GM19468 (cell line): ENCODE measurements at regions not wholly inside any gene's neighbourhood (a gene's known extent, or its start where the extent isn't known, plus 50 kb on each side); places are given as distances from the start of the nearest gene placed in this dataset.

Source experiments
- ATAC-seq: cut with Tn5 transposase; IDR thresholded peaks from one replicate; pipeline ENCODE4 v1.9.1; 2021; ENCODE audit warnings: mild to moderate bottlenecking, moderate library complexity, moderate number of reproducible peaks; ENCODE audit not compliant: unreplicated experiment; ENCODE audit errors: extremely low read depth

GRCh38 chr7:155198901-155199845 lies 98.5 kb upstream of the INSIG1 start:
- no peak for ATAC-seq

GRCh38 chr7:155201325-155202087 lies 96.2 kb upstream of the INSIG1 start:
- no peak for ATAC-seq

DNA sequence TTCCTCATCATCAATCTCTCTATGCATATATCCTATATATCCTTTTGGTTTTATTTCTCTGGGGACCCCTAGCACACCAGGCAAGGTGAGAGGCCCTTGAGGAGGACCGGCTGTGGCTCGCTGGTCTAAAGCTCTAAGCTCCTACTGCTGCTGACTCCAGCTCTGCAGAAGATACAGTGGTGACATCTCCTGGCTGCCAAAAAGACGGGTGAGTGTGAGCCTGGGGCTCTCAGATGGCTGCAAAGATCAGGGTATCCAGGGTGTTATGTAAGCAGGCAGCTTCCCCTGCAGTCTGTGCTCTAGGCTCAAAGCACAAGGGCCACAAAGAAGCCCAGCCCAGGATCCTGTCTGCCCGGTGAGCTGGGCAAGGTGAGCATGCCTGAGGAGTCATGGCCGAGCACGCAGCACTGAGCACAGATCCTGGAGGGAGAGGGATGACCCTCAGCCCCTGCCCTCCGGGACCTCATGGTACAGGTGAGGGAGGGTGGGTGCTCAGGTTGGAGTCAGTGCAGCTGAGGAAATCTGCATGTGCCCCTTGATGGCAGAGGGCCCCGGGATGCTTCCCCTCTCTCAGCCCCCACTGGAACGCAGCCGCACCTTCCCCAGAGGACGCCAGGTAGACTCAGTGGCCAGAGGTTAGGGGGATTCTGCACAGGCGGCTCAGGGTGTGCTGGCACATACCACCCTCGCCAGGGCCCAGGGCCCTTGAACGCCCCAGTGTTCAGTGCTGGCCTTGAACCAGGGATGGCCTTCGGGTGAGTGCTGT lies 95.4 kb upstream of the INSIG1 start:
- ATAC-seq, result no peak

DNA sequence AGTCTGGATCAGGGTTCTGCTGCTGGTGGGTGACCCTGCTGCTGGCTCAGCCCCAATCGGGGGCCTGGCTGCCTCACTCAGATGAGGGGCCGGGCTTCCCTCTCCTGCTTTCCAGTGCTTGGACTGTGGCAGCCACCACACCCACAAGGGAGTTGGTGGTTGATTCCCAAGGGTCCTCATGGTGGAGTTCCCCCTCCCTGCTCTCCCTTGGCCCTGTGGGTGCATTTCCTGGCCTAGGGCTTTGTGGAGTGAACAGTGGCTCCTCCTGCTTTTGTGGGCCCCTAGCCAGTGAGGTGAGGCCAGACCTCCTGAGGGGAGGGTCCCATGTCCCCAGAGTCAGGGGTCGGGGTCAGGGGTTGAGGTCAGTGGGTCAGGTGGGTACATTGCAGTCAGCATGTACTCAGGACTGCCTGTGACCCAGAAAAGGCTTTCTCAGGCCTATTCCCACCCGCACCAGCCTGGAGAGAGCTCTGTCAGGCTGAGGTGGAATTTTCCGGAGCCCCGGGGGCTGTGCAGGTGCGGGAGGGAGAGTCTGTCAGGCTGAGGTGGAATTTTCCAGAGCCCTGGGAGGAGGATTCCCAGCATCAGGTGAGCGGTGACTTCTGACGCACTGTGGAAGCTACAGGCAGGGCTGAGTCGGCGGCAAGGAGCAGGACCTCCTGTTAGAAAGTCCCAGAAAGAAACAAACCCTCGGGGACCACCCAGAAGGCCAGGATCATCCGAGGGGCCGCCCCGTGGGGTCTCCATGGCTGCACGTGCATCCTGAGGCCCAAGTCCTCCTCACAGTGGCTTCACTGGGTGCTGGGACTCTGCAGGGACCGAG lies 94.4 kb upstream of the INSIG1 start:
- no peak for ATAC-seq

DNA sequence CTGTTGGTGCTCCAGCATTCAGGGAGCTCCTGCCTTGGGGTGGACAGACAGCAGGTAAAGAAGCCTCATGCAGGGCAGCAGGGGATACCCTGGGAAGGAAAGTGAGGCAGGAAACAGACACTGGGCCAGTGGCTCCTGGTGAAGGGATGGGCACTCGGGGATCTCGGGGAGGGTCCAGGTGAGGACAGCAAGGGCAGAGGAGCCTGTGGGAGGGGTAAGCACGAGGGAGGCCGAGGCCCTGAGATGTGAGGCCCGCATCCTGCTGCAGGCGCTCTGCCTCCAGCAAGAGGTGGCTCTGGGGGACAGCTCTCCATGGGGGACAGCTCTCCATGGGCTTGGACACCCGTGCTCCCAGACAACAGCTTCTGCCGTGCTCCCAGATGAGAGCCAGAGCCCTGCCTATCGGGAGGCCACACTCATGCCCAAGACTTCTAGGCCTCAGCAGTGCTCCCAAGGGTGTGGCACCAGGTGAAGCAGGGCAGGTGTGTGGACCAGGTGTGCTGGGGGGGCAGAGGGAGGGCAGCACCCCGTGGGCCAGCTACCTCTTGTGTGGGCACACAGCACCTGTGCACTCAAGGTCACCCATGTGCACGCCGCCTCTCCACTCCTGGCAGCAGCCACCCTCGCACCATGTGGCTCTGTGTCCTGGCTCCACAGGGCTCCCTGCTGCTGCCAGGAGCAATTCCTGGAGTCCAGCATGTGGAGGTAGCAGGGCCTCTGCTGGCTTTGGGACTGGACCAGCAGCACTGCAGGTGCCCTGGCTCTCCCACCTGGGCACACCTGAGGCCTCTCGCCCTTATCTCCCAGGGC lies 93.6 kb upstream of the INSIG1 start:
- ATAC-seq, result no peak

DNA sequence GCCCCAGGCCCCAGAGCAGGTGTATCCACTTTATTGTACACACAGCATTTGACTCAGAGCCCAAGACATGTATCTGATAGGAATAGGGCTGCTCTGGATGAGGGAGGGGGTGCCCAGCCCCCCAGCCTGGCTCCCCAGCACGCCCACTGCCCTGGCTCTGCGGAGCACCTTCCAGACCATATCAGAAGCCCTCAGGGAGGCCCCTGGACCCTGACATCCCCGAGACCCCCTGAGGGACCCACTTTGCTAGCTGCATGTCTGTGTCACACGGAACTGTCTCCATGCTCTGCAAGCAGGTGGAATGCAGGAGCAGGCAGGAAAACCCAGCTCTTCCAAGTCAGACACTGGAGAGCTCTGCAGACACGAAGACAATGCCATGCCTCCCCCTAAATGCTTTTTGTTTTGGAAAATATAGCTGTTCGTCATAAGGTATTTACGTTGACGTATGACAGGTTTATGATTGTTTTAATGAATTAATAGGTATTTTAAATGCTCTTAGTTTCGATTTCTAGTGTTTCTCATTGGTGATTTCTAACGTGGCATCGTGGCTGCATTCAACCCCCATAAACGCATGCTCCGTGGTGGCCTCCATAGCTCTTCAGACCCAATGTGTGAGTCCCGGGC lies 92.8 kb upstream of the INSIG1 start:
- no peak for ATAC-seq

- ATAC-seq, result peak; percentile 96
These were observed 92.0 kb upstream of the INSIG1 start for GRCh38 chr7:155205368-155206317.

DNA sequence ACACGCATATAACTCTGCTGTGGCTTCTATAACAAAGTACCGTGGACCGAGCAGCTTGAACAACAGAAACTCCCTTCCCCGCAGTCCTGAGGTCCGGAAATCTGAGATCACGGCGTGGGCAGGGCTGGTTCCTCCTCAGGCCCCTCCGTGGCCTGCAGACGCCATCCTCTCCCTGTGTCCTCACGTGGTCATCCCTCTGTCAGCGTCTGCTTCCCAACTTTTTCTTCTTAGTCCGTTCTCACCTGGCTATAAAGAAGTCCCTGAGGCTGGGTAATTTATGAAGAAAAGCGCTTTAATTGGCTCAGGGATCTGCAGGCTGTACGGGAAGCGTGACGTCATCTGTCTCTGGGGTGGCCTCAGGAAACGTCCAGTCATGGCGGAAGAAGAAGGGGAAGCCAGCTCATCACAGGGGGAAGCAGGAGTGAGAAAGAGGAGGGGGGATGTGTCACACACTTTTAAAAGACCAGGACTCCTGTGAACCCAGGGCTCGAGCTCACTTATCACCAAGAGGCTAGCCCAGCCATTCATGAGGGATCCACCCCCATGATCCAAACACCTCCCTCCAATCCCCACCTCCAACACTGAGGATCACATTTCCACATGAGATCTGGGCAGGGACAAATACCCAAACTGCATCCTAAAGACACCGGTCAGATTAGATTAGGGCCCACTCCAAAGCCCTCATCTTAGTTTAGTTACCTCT lies 91.2 kb upstream of the INSIG1 start:
- ATAC-seq, result no peak

- no peak for ATAC-seq
These were observed 90.2 kb upstream of the INSIG1 start for GRCh38 chr7:155207326-155208002.

DNA sequence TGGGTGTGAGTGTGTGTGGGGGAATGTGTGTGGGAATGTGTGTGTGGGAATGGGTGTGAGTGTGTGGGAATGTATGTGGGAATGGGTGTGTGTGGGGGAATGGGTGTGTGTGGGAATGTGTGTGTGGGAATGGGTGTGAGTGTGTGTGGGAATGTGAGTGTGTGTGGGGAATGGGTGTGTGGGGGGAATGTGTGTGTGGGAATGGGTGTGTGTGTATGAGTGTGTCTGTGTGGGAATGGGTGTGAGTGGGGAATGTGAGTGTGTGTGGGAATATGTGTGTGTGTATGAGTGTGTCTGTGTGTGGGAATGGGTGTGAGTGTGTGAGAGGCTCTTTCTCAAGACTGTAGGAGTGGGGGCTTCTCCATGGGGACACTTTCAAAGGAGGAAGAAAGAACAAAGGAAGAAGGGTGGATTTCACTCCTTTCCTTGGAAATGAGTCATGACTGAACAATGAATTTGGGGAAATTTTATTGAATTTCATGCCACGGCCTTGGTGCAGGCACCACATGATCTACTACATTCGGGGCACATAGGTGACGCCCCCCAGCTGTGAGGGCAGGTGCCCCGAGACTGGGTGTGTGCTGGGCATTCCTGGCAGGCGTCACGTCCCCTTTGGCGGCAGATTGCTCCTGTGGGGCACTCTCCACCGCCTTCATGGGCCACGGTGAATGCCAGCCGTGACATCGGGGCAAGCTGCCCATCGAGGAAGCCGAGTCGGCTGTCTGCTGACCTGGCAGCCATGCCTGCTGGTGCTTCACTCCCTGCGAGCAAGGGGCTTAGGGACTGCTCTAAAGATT lies 88.8 kb upstream of the INSIG1 start:
- no peak for ATAC-seq

GRCh38 chr7:155209478-155210319 lies 88.0 kb upstream of the INSIG1 start:
- ATAC-seq, result no peak

DNA sequence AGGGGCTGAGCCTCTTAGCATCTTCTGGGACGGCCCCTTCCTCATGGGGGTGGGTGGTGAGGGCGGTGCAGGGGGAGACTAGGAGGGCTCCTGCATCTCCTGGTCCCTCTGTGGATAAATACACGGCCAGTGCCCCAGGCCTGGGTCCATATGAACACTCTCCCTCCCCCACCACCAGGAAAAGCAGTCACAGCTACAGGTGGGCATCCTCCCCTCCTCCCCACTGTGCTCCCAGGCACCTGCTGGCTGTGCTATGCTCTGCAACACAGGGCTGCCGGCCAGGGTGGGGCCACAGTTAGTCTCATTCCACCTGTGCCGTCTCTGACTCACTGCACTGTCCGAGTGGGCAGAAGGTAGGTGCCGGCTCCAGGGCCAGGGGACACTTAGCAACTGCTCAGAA lies 87.3 kb upstream of the INSIG1 start:
- no peak for ATAC-seq

DNA sequence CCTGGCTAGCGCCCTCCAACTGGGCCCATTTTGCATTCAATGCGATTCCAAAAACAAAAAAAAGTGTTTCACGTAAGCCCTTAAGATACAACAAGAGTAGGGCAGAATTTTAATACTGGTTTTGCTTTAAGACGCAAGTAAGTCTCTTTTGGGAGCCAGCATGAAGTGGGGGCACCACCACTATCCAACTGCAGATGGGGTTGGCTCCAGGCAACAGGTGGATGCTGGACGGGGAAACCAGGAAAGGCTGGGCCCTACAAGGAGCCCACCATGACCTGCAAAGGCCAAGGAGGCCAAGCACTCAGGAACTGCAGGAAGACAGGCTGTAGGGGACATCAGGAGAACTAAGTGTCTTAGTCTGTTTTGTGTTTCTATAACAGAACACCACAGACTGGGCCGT lies 86.5 kb upstream of the INSIG1 start:
- ATAC-seq, result no peak

- no peak for ATAC-seq
These were observed 85.9 kb upstream of the INSIG1 start for GRCh38 chr7:155211761-155212160.
